ENCODE measurements at regions not wholly inside any gene's neighbourhood (a gene's known extent, or its start where the extent isn't known, plus 50 kb on each side); places are given as distances from the start of the nearest gene placed in this dataset.
"Not testable (repeated sequence)": the region's sequence is repeated elsewhere in the genome, so short reads cannot be mapped to it uniquely, and the experiment has no call there.

DNA sequence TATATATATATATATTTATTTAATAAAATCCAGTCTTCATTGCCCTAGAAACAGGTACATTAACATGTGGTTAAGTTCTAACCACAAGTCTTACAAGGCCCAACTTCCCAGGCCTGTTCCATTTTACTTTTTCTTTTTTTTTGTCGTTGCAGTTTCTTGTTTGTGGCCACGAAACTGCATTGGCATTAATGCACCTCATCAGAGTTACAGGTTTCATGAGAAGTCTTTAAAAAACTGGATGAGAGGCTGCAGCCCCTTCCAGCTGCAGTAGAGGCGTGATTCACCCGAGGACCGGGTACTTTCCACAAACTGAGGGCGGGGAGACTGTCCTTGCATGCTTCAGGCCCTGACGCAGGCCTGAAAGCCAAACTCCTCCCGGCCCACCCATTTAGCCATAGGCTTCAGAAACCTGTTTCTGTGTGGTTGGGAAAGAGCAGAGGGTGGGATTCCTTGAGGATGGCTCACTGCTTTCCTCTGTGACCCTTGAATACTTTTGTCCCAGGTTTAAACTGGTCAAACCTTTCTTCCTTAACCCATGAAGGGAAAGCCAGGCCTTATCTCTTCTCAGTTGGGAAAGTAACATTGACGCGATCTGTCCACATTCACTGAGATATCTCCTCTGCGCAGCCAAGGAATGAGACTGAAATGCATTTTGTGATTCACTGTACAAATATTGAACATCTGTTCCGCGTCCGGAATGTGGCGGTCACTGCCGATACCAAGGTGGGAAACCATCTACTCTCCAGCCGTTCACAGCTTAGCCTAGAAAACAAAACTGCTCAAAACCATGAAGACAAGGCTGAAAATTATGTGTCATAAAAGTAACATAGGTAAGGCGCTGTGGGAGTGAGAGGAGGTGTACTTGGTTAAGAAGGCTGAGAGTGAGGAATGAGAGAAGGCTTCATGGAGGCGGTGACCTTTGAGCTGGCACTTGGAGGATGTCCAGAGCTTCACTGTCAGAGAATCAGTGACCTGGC is 311.7 kb downstream of the GATA3 start:
- CTCF ChIA-PET, result interaction anchor here (1.0 kb wide), 1 partner anchor 11 kb away, joined by 3 read pairs; no protein-coding TSS in a partner anchor
- peak; percentile 15 for DNase-seq (ENCODE audit: extremely low spot score)
- POLR2A ChIA-PET, result interaction anchor here (0.7 kb wide), 1 partner anchor 51 kb away, joined by 4 read pairs; no protein-coding TSS in a partner anchor
- TF ChIP-seq, protein P1, sequence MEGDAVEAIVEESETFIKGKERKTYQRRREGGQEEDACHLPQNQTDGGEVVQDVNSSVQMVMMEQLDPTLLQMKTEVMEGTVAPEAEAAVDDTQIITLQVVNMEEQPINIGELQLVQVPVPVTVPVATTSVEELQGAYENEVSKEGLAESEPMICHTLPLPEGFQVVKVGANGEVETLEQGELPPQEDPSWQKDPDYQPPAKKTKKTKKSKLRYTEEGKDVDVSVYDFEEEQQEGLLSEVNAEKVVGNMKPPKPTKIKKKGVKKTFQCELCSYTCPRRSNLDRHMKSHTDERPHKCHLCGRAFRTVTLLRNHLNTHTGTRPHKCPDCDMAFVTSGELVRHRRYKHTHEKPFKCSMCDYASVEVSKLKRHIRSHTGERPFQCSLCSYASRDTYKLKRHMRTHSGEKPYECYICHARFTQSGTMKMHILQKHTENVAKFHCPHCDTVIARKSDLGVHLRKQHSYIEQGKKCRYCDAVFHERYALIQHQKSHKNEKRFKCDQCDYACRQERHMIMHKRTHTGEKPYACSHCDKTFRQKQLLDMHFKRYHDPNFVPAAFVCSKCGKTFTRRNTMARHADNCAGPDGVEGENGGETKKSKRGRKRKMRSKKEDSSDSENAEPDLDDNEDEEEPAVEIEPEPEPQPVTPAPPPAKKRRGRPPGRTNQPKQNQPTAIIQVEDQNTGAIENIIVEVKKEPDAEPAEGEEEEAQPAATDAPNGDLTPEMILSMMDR (IDR thresholded peaks at IDR 0.05; ENCODE audit: control extremely low read depth, extremely low read depth, low read depth, missing control alignments), result no peak

DNA sequence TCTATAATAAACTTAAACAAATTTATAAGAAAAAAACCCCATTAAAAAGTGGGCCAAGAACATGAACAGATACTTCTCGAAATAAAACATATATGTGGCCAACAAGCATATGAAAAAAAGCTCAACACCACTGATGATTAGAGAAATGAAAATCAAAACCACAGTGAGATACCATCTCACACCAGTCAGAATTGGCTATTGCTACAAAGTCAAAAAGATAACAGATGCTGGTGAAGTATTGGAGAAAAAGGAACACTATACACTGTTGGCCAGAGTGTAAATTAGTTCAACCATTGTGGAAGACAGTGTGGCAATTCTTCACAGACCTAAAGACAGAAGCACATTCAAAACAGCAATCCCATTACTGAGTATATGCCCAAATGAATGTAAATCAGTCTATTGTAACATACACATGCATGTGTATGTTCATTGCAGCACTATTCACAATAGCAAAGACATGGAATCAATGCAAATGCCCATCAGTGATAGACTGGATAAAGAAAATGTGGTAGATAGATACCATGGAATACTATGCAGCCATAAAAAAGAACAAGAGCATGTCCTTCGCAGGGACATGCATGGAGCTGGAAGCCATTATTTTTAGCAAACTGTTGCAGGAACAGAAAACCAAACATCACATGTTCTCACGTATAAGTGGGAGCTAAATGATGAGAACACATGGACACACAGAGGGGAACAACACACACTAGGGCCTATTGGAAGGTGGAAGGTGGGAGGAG is 313.4 kb downstream of the GATA3 start:
- DNase-seq (ENCODE audit: extremely low spot score); CTCF ChIA-PET; POLR2A ChIA-PET: not testable (repeated sequence)

DNA sequence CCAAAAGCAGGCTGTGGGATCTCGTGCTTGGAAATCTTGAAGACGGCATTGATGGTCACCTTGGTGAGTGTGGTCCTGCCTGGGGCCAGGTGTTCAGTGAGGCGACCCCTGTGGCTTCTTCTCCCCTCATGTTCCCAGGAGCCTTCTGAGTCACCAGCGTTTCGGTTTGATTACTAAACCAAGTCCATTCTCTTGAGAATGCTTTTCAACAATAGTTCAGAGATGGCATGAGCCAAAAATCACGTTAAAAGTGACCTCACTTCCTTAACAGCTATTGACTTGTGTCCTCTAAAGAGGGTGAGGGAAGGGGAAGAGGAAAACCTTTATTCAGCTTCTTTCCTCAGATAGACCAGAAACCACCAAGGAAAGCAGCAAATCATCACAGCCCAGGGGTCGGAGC is 315.2 kb downstream of the GATA3 start:
- POLR2A ChIA-PET, result no interaction called here
- TF ChIP-seq, protein P1 (IDR thresholded peaks at IDR 0.05; ENCODE audit: control extremely low read depth, extremely low read depth, low read depth, missing control alignments), result no peak
- CTCF ChIA-PET, result no interaction called here
- DNase-seq (ENCODE audit: extremely low spot score), result peak; percentile 19

DNA sequence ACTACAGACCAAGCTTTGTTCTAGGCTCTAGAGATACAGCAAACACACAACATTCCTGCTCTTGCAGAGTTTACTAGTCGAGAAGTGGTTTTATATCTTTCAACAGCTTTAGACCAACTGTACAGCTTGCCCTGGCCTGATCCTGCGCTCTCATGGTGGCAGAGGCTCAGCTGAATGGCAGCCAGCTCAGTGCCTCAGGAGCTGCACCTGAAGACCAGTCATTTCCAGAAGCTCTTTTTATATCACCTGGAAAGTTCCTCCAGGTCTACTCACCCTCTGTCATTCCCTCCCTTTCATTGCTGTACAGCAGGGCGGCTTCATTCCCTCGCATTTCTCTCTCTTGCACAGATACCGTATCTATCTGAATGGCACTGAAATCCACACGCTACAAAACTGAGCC is 319.8 kb downstream of the GATA3 start:
- ChIA-PET CTCF (interaction anchor here (1.7 kb wide), 1 partner anchor 14 kb away, joined by 7 read pairs; no protein-coding TSS in a partner anchor), POLR2A (no interaction called here)
- TF ChIP-seq, protein P1 (IDR thresholded peaks at IDR 0.05; ENCODE audit: control extremely low read depth, extremely low read depth, low read depth, missing control alignments), result no peak
- DNase-seq (ENCODE audit: extremely low spot score), result no peak

DNA sequence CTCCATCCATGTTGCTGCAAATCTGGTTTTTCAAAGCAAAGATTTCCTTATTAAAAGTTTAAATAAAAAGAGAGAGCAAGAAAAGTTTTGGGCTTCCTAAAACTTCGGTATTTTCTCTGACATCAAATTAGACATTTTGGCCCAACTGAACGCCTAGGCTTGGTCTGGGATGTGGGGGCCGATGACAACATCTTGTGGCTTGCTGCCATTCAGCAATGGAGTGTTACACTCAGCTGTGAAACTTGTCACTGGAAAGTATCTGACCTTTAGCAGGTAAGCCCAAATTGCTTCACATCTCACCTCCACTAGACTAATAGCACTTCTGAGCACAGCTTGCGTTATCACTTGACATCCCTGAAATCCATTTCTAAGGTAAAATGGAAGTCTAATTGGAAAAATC is 320.6 kb downstream of the GATA3 start:
- TF ChIP-seq, protein P1 (IDR thresholded peaks at IDR 0.05; ENCODE audit: control extremely low read depth, extremely low read depth, low read depth, missing control alignments), result no peak
- POLR2A ChIA-PET, result no interaction called here
- CTCF ChIA-PET, result interaction anchor here (1.5 to 1.7 kb wide), 3 partner anchors 10 to 20 kb away, joined by 3 to 7 read pairs (median 4); no protein-coding TSS in a partner anchor
- no peak for DNase-seq (ENCODE audit: extremely low spot score)

DNA sequence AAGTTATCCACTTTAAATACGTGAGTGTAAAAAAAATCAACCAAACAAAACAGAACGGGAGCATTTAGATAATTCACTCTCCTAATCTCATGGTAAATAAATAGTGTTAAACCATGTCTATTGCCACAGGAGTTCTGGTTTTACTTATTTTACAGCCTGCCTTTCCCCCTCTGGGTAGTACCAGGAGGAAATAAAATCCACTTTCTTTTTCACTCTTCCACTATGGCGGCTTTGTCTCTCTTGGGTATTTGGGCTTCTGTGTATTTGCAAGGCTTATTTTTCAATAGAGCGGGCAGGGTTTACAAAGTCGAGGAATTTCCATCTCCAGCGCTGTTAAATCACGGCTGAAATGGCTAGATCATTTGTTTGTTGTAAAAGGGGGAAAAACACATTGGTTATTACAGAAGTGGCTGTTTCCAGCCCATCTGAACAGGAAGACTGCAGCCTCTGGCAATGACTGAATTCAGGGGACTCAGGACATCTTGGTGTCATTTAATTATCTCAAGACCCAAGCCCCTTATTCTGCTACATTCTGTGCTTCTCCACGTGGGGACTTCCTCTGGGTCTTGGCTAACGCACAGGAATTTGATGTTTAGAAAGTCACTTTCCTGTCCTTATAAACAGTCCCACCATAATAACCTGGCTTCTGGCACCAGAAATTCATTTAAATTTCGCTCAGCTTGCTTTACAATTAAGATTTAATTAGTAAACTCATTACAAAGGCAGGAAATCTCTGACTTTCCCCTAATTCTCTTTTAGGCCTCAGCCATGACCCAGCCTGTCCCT is 323.9 kb downstream of the GATA3 start:
- CTCF ChIA-PET, result no interaction called here
- TF ChIP-seq, protein P1 (IDR thresholded peaks at IDR 0.05; ENCODE audit: control extremely low read depth, extremely low read depth, low read depth, missing control alignments), result no peak
- no peak for DNase-seq (ENCODE audit: extremely low spot score)
- POLR2A ChIA-PET, result no interaction called here
